Activated T-cell treated with anti-CD3 and anti-CD28 coated beads, Interleukin-2, amount 50 U/mL, for 4 hours (primary cell): ENCODE measurements at regions not wholly inside any gene's neighbourhood (a gene's known extent, or its start where the extent isn't known, plus 50 kb on each side); places are given as distances from the start of the nearest gene placed in this dataset.

Experiments
- ATAC-seq, 2 donors: fragments of 200-7000 bp; cut with Tn5 transposase; one replicate each; pipeline ENCODE4 v1.10.0; 2021
- DNase-seq: peaks from one replicate; pipeline ENCODE4 v3.0.0-alpha.2; 2020
- H3K27me3 Mint-ChIP-seq: one replicate; pipeline ENCODE4 v1.8.0; 2021; ENCODE audit warnings: low read depth, mixed read lengths
- H3K36me3 Mint-ChIP-seq: one replicate; pipeline ENCODE4 v1.8.0; 2022; ENCODE audit warnings: mixed read lengths; ENCODE audit not compliant: insufficient read depth
- H3K4me1 Mint-ChIP-seq: one replicate; pipeline ENCODE4 v1.8.0; 2021; ENCODE audit warnings: low read depth, mixed read lengths
- H3K4me3 Mint-ChIP-seq: one replicate; pipeline ENCODE4 v1.8.0; 2021; ENCODE audit warnings: mild to moderate bottlenecking, moderate library complexity, mixed read lengths
- H3K9me3 Mint-ChIP-seq: one replicate; pipeline ENCODE4 v1.8.0; 2021; ENCODE audit warnings: mixed read lengths

GRCh38 chr6:93471281-93471680 lies 51.9 kb upstream of the EPHA7 start:
- H3K27me3 Mint-ChIP-seq, result no peaks in the 10 kb centered on the region
- no peaks in the 10 kb centered on the region for H3K36me3 Mint-ChIP-seq
- DNase-seq (no peak), ATAC-seq (no peak)
- no peaks in the 10 kb centered on the region for H3K4me1 Mint-ChIP-seq
- H3K9me3 Mint-ChIP-seq, result peaks cover 17% of the 10 kb centered on the region
- no peak overlapping the region for H3K4me3 Mint-ChIP-seq
